GM18499 (cell line): ENCODE measurements at regions not wholly inside any gene's neighbourhood (a gene's known extent, or its start where the extent isn't known, plus 50 kb on each side); places are given as distances from the start of the nearest gene placed in this dataset.
"Not testable (repeated sequence)": the region's sequence is repeated elsewhere in the genome, so short reads cannot be mapped to it uniquely, and the experiment has no call there.

Experiments
- ATAC-seq: cut with Tn5 transposase; IDR thresholded peaks from one replicate; pipeline ENCODE4 v1.9.1; 2021; ENCODE audit warnings: moderate number of reproducible peaks; ENCODE audit not compliant: insufficient read depth, unreplicated experiment

- ATAC-seq: no peak
Measured at GRCh38 chr13:62444805-62445204, 1029.2 kb upstream of the PCDH20 start.

GRCh38 chr13:62434081-62434480, 1018.4 kb upstream of the PCDH20 start:
- ATAC-seq: no peak

GRCh38 chr13:62433660-62434059, 1018.0 kb upstream of the PCDH20 start:
- ATAC-seq: no peak

GRCh38 chr13:62432906-62433305, 1017.3 kb upstream of the PCDH20 start:
- no peak for ATAC-seq

GRCh38 chr13:62432295-62432694, 1016.6 kb upstream of the PCDH20 start:
- no peak for ATAC-seq

- no peak for ATAC-seq
Measured at GRCh38 chr13:62431852-62432251, 1016.2 kb upstream of the PCDH20 start.

GRCh38 chr13:62418872-62419271, 1003.2 kb upstream of the PCDH20 start:
- ATAC-seq: no peak

- no peak for ATAC-seq
Measured at GRCh38 chr13:62418376-62418775, 1002.7 kb upstream of the PCDH20 start.

GRCh38 chr13:62407871-62408270, 992.2 kb upstream of the PCDH20 start:
- ATAC-seq: no peak

GRCh38 chr13:62388515-62388914, 972.9 kb upstream of the PCDH20 start:
- ATAC-seq: no peak

GRCh38 chr13:62387647-62388046, 972.0 kb upstream of the PCDH20 start:
- no peak for ATAC-seq

GRCh38 chr13:62379241-62379640, 963.6 kb upstream of the PCDH20 start:
- not testable (repeated sequence) for ATAC-seq

- ATAC-seq: no peak
Measured at GRCh38 chr13:62377838-62378237, 962.2 kb upstream of the PCDH20 start.

- ATAC-seq: no peak
Measured at GRCh38 chr13:62375653-62376052, 960.0 kb upstream of the PCDH20 start.

GRCh38 chr13:62371737-62372136, 956.1 kb upstream of the PCDH20 start:
- no peak for ATAC-seq

- ATAC-seq: not testable (repeated sequence)
Measured at GRCh38 chr13:62367971-62368370, 952.3 kb upstream of the PCDH20 start.

GRCh38 chr13:62360609-62361008, 945.0 kb upstream of the PCDH20 start:
- ATAC-seq: no peak

GRCh38 chr13:62358646-62358932, 942.9 kb upstream of the PCDH20 start:
- ATAC-seq: no peak

GRCh38 chr13:62357887-62358645, 942.4 kb upstream of the PCDH20 start:
- ATAC-seq: no peak

GRCh38 chr13:62356977-62357376, 941.3 kb upstream of the PCDH20 start:
- no peak for ATAC-seq

GRCh38 chr13:62337109-62337880, 921.6 kb upstream of the PCDH20 start:
- ATAC-seq: no peak

GRCh38 chr13:62336507-62336906, 920.9 kb upstream of the PCDH20 start:
- ATAC-seq: no peak
